ELF-1 (cell line): ENCODE measurements at regions not wholly inside any gene's neighbourhood (a gene's known extent, or its start where the extent isn't known, plus 50 kb on each side); places are given as distances from the start of the nearest gene placed in this dataset.

ENCODE experiments used
- DNase-seq: peaks from one replicate; pipeline ENCODE4 v3.0.0-alpha.2; 2016; ENCODE audit warnings: low read depth, low spot score

GRCh38 chr16:9300252-9300651 lies 208.8 kb downstream of the HAPSTR1 start:
- no peak for DNase-seq

- DNase-seq: no peak
Observed at GRCh38 chr16:9302072-9302471, 210.6 kb downstream of the HAPSTR1 start.

- no peak for DNase-seq
Observed at GRCh38 chr16:9306753-9307152, 215.3 kb downstream of the HAPSTR1 start.

GRCh38 chr16:9307446-9307845 lies 216.0 kb downstream of the HAPSTR1 start:
- no peak for DNase-seq

GRCh38 chr16:9308356-9308801 lies 216.9 kb downstream of the HAPSTR1 start:
- no peak for DNase-seq

- DNase-seq: no peak
Observed at GRCh38 chr16:9308850-9309249, 217.4 kb downstream of the HAPSTR1 start.

- no peak for DNase-seq
Observed at GRCh38 chr16:9309844-9310243, 218.4 kb downstream of the HAPSTR1 start.

GRCh38 chr16:9311303-9311954 lies 220.0 kb downstream of the HAPSTR1 start:
- peak; percentile 64 for DNase-seq

GRCh38 chr16:9316008-9316407 lies 224.6 kb downstream of the HAPSTR1 start:
- no peak for DNase-seq

GRCh38 chr16:9316615-9317014 lies 225.2 kb downstream of the HAPSTR1 start:
- DNase-seq: no peak

GRCh38 chr16:9318764-9319163 lies 227.3 kb downstream of the HAPSTR1 start:
- no peak for DNase-seq

GRCh38 chr16:9322769-9323168 lies 231.3 kb downstream of the HAPSTR1 start:
- DNase-seq: no peak

- DNase-seq: no peak
Observed at GRCh38 chr16:9323170-9323569, 231.7 kb downstream of the HAPSTR1 start.

GRCh38 chr16:9327253-9327652 lies 235.8 kb downstream of the HAPSTR1 start:
- DNase-seq: no peak

GRCh38 chr16:9328411-9328810 lies 237.0 kb downstream of the HAPSTR1 start:
- DNase-seq: no peak

- DNase-seq: no peak
Observed at GRCh38 chr16:9330095-9330494, 238.7 kb downstream of the HAPSTR1 start.

- DNase-seq: no peak
Observed at GRCh38 chr16:9331503-9331902, 240.1 kb downstream of the HAPSTR1 start.

- DNase-seq: no peak
Observed at GRCh38 chr16:9332574-9333148, 241.2 kb downstream of the HAPSTR1 start.

GRCh38 chr16:9333469-9333868 lies 242.0 kb downstream of the HAPSTR1 start:
- no peak for DNase-seq

- DNase-seq: no peak
Observed at GRCh38 chr16:9334103-9334502, 242.7 kb downstream of the HAPSTR1 start.

GRCh38 chr16:9337308-9338032 lies 246.0 kb downstream of the HAPSTR1 start:
- DNase-seq: no peak

- no peak for DNase-seq
Observed at GRCh38 chr16:9338068-9338467, 246.6 kb downstream of the HAPSTR1 start.

GRCh38 chr16:9338510-9338909 lies 247.1 kb downstream of the HAPSTR1 start:
- no peak for DNase-seq
